SK-N-SH (cell line): ENCODE measurements at regions not wholly inside any gene's neighbourhood (a gene's known extent, or its start where the extent isn't known, plus 50 kb on each side); places are given as distances from the start of the nearest gene placed in this dataset.

Source experiments
- CTCF ChIA-PET: fragments of 300-600, 350-600 bp; formaldehyde crosslinking; extraction: SDS; loops from one replicate; lab custom pipeline; 2021; lab: Yijun Ruan, JAX
- POLR2A ChIA-PET: fragments of 350-600 bp; sonication (Branson Sonifier 250); formaldehyde crosslinking; extraction: SDS; loops from one replicate; lab custom pipeline; 2020; ENCODE audit warnings: antibody characterized with exemption, inconsistent platforms; lab: Yijun Ruan, JAX
- DNase-seq: peaks from one replicate; pipeline ENCODE4 v3.0.0; 2012
- H2AFZ ChIP-seq: fragments of 200-600 bp; sonication (generic); 2 replicates; pipeline ENCODE4 v1.8.1; 2016; ENCODE audit warnings: antibody characterized with exemption, mild to moderate bottlenecking, low read depth
- H3F3A ChIP-seq: fragments of 200-600 bp; sonication (generic); replicated peaks from 2 replicates; pipeline ENCODE3; 2016; ENCODE audit warnings: antibody characterized with exemption, mild to moderate bottlenecking; ENCODE audit not compliant: insufficient read depth
- H3K27ac ChIP-seq, 2 experiments: fragments of 200-500 bp in 1 of 2; fragments of 200-600 bp in 1 of 2; sonication (Bioruptor generic) in 1 of 2; sonication (generic), shearing (Covaris generic) in 1 of 2; 2 replicates each; pipeline versions ENCODE4 v1.5.1 to v1.6.1; 2014 to 2016; ENCODE audit warnings: low read depth in 2 of 2, inconsistent platforms in 1 of 2, low read length in 1 of 2, mild to moderate bottlenecking in 1 of 2, mixed read lengths in 1 of 2
- H3K27me3 ChIP-seq: fragments of 200-600 bp; sonication (generic), shearing (Covaris generic); 2 replicates; pipeline ENCODE4 v1.6.1; 2016; ENCODE audit warnings: mixed run types; ENCODE audit not compliant: insufficient read depth
- H3K36me3 ChIP-seq, 2 experiments: fragments of 200-500 bp in 1 of 2; fragments of 200-600 bp in 1 of 2; sonication (Bioruptor generic) in 1 of 2; sonication (generic) in 1 of 2; replicated peaks in 1 of 2; 2 replicates each; pipeline versions ENCODE3 to v1.5.1; 2014 to 2016; ENCODE audit warnings: low read length in 1 of 2, mild to moderate bottlenecking in 1 of 2; ENCODE audit not compliant: insufficient read depth in 2 of 2, control insufficient read depth in 1 of 2
- H3K4me1 ChIP-seq, 2 experiments: fragments of 200-500 bp in 1 of 2; fragments of 200-600 bp in 1 of 2; sonication (Bioruptor generic) in 1 of 2; sonication (generic), shearing (Covaris generic) in 1 of 2; 2 replicates each; pipeline versions ENCODE4 v1.5.1 to v1.6.1; 2014 to 2016; ENCODE audit warnings: low read depth in 1 of 2, low read length in 1 of 2, mixed run types in 1 of 2; ENCODE audit not compliant: insufficient read depth in 2 of 2, control insufficient read depth in 1 of 2
- H3K4me2 ChIP-seq: fragments of 200-600 bp; sonication (generic), shearing (Covaris generic); 2 replicates; pipeline ENCODE4 v1.6.1; 2017; ENCODE audit warnings: mixed run types
- H3K4me3 ChIP-seq, 2 experiments: fragments of 200-500 bp in 1 of 2; fragments of 200-600 bp in 1 of 2; sonication (Bioruptor generic) in 1 of 2; sonication (generic), shearing (Covaris generic) in 1 of 2; 2 replicates each; pipeline versions ENCODE4 v1.5.1 to v1.8.1; 2014 to 2016; ENCODE audit warnings: low read depth in 2 of 2, inconsistent platforms in 1 of 2, low read length in 1 of 2, mild to moderate bottlenecking in 1 of 2, mixed read lengths in 1 of 2, moderate library complexity in 1 of 2
- H3K79me2 ChIP-seq: fragments of 200-600 bp; sonication (generic); 2 replicates; pipeline ENCODE4 v1.8.1; 2017; ENCODE audit warnings: mild to moderate bottlenecking; ENCODE audit not compliant: insufficient read depth
- H3K9ac ChIP-seq: fragments of 200-600 bp; sonication (generic); 2 replicates; pipeline ENCODE4 v1.6.1; 2017; ENCODE audit warnings: mixed run types
- H3K9me2 ChIP-seq: fragments of 200-600 bp; sonication (generic); 2 replicates; pipeline ENCODE4 v1.6.1; 2017; ENCODE audit warnings: mixed run types
- H3K9me3 ChIP-seq: fragments of 200-600 bp; sonication (generic); 2 replicates; pipeline ENCODE4 v1.6.1; 2017; ENCODE audit warnings: mixed run types, mild to moderate bottlenecking, moderate library complexity
- H4K20me1 ChIP-seq: fragments of 200-600 bp; sonication (generic); 2 replicates; pipeline ENCODE4 v1.6.1; 2017; ENCODE audit warnings: mild to moderate bottlenecking, mixed run types; ENCODE audit not compliant: insufficient read depth
- CHD2 ChIP-seq: fragments of 150-350 bp; IDR thresholded peaks from 2 replicates; pipeline ENCODE4 v1.6.1; 2018; ENCODE audit warnings: low read length; ENCODE audit not compliant: partially characterized antibody
- FOXJ3 ChIP-seq: sonication (generic); formaldehyde crosslinking; IDR thresholded peaks from 2 replicates; pipeline ENCODE4 v1.5.1; 2020; ENCODE audit warnings: mild to moderate bottlenecking, missing genetic modification reagents
- NFIC ChIP-seq: IDR thresholded peaks from 2 replicates; pipeline ENCODE4 v1.4.0; 2012; ENCODE audit warnings: borderline replicate concordance
- RXRA ChIP-seq: IDR thresholded peaks from 2 replicates; pipeline ENCODE4 v1.4.0; 2012; ENCODE audit warnings: low read depth, mild to moderate bottlenecking, borderline replicate concordance
- SMC3 ChIP-seq: IDR thresholded peaks from 2 replicates; pipeline ENCODE4 v1.6.1; 2012; ENCODE audit warnings: low read depth, low read length, improper control_type of control experiment
- ZBTB33 ChIP-seq: IDR thresholded peaks from 2 replicates; pipeline ENCODE4 v1.4.0; 2012; ENCODE audit warnings: low read depth, borderline replicate concordance
- WGBS: methylation state at CpG from one replicate; pipeline ENCODE4 v1.1.6; 2017; ENCODE audit warnings: low lambda C conversion rate; 5-methylcytosine and 5-hydroxymethylcytosine counted together
- TF ChIP-seq, protein P1 (sequence below): fragments of 200-600 bp; sonication (generic); IDR thresholded peaks from 2 replicates; pipeline ENCODE4 v1.6.1; 2017; ENCODE audit warnings: antibody characterized with exemption, mild to moderate bottlenecking, moderate library complexity
- TF ChIP-seq, protein P2 (sequence below): IDR thresholded peaks from 2 replicates; pipeline ENCODE4 v1.4.0; 2012; ENCODE audit warnings: low read depth, borderline replicate concordance

DNA sequence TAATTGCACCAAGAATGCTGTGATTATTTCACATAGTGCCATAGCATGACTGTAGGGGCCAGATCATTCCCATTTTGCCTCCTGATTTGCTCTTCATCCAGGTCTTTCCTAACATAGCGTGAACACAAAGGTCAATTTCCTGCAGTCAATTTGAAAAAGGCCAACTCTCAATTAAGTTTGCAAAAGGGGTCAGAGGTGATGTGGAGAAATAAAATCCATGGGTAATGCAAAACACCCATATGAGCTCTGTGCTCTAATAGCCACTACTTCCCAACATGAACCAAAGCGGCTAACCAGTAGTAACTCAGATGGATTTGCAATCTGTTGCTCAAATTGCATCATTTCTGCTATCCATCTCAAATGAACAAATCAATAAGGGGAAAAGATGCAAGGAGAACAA, 275.5 kb upstream of the SOX9 start:
- Histone ChIP-seq H3K9ac (no peak overlapping the region), H3F3A (no peaks in the 10 kb centered on the region), H3K4me1 (peaks cover 0 to 11% of the 10 kb centered on the region in 2 experiments; a peak in 2 of 4 replicates), H3K27ac (no peak overlapping the region), H2AFZ (no peak overlapping the region), H4K20me1 (no peaks in the 10 kb centered on the region), H3K79me2 (no peaks in the 10 kb centered on the region), H3K9me2 (no peaks in the 10 kb centered on the region), H3K4me2 (no peak overlapping the region), H3K27me3 (no peaks in the 10 kb centered on the region), H3K36me3 (no peaks in the 10 kb centered on the region), H3K4me3 (no peak overlapping the region), H3K9me3 (no peaks in the 10 kb centered on the region)
- no peak for TF ChIP-seq SMC3
- TF ChIP-seq CHD2: no peak
- TF ChIP-seq, protein P1, sequence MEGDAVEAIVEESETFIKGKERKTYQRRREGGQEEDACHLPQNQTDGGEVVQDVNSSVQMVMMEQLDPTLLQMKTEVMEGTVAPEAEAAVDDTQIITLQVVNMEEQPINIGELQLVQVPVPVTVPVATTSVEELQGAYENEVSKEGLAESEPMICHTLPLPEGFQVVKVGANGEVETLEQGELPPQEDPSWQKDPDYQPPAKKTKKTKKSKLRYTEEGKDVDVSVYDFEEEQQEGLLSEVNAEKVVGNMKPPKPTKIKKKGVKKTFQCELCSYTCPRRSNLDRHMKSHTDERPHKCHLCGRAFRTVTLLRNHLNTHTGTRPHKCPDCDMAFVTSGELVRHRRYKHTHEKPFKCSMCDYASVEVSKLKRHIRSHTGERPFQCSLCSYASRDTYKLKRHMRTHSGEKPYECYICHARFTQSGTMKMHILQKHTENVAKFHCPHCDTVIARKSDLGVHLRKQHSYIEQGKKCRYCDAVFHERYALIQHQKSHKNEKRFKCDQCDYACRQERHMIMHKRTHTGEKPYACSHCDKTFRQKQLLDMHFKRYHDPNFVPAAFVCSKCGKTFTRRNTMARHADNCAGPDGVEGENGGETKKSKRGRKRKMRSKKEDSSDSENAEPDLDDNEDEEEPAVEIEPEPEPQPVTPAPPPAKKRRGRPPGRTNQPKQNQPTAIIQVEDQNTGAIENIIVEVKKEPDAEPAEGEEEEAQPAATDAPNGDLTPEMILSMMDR: no peak
- TF ChIP-seq RXRA: no peak
- TF ChIP-seq FOXJ3 (CRISPR knock-in tag): no peak
- TF ChIP-seq NFIC: no peak
- no peak for DNase-seq
- ChIA-PET CTCF (interaction anchor here (1.1 kb wide), 1 partner anchor 10 kb away, joined by 3 read pairs; no protein-coding TSS in a partner anchor), POLR2A (no interaction called here)
- WGBS: 80% methylated on average over 2 of the region's 2 CpGs

GRCh38 chr17:71846561-71847110, 274.2 kb upstream of the SOX9 start:
- no peak overlapping the region for H3K4me2 ChIP-seq
- CTCF ChIA-PET: interaction anchor here (0.7 to 1.1 kb wide), 3 partner anchors 8 to 374 kb away, joined by 3 to 4 read pairs (median 3); no protein-coding TSS in a partner anchor
- no peak overlapping the region for H2AFZ ChIP-seq
- no peak overlapping the region for H3K27ac ChIP-seq
- no peak overlapping the region for H3K9ac ChIP-seq
- no peaks in the 10 kb centered on the region for H3K9me2 ChIP-seq
- TF ChIP-seq ZBTB33: no peak
- TF ChIP-seq, protein P2, sequence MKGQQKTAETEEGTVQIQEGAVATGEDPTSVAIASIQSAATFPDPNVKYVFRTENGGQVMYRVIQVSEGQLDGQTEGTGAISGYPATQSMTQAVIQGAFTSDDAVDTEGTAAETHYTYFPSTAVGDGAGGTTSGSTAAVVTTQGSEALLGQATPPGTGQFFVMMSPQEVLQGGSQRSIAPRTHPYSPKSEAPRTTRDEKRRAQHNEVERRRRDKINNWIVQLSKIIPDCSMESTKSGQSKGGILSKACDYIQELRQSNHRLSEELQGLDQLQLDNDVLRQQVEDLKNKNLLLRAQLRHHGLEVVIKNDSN: no peak
- no peaks in the 10 kb centered on the region for H3F3A ChIP-seq
- H3K9me3 ChIP-seq: no peaks in the 10 kb centered on the region
- H3K4me3 ChIP-seq: no peak overlapping the region
- H3K27me3 ChIP-seq: no peaks in the 10 kb centered on the region
- H4K20me1 ChIP-seq: no peaks in the 10 kb centered on the region
- DNase-seq: no peak
- no peaks in the 10 kb centered on the region for H3K79me2 ChIP-seq
- POLR2A ChIA-PET: no interaction called here
- peaks cover 0 to 8% of the 10 kb centered on the region in 2 experiments; a peak in 2 of 4 replicates for H3K4me1 ChIP-seq
- 86% methylated on average over 8 of the region's 8 CpGs for WGBS
- no peaks in the 10 kb centered on the region for H3K36me3 ChIP-seq
